ENCODE measurements at regions not wholly inside any gene's neighbourhood (a gene's known extent, or its start where the extent isn't known, plus 50 kb on each side); places are given as distances from the start of the nearest gene placed in this dataset.

DNA sequence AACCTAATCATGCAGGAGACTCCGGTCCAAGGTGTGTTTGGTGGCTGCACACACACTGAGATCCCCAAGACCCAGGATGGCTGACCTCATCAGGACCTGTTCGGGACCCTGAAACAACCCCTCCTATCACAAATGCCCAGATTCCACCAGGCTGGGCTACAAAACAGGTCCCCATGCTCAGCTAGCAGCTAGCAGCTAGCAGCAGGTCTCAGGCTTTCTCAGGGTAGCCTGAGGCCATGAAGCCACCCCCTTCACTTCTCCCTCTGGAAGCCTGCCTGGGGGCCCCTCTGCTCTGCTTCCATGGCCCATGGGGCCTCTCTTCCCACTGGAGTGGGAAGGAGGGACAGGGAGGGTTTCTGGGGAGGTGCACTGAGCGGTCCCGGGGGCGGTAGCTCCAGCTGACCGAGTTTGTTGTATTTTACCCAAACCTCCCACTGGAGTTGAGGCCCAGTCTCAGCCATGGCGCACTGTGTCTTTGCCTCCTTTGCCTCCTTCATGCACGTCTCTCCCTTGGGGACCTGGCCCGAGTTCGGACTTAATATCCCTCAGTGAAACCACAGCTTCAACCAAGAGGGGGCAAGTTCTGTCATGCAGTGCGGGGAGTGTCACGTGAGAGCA is 95.1 kb upstream of the GPR26 start:
- TF ChIP-seq, protein P1, sequence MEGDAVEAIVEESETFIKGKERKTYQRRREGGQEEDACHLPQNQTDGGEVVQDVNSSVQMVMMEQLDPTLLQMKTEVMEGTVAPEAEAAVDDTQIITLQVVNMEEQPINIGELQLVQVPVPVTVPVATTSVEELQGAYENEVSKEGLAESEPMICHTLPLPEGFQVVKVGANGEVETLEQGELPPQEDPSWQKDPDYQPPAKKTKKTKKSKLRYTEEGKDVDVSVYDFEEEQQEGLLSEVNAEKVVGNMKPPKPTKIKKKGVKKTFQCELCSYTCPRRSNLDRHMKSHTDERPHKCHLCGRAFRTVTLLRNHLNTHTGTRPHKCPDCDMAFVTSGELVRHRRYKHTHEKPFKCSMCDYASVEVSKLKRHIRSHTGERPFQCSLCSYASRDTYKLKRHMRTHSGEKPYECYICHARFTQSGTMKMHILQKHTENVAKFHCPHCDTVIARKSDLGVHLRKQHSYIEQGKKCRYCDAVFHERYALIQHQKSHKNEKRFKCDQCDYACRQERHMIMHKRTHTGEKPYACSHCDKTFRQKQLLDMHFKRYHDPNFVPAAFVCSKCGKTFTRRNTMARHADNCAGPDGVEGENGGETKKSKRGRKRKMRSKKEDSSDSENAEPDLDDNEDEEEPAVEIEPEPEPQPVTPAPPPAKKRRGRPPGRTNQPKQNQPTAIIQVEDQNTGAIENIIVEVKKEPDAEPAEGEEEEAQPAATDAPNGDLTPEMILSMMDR (IDR thresholded peaks at IDR 0.05; ENCODE audit: extremely low read depth in 1 of 2, insufficient read depth in 1 of 2, low read depth in 1 of 2, low read length in 2 of 2) = no peak
- TF ChIP-seq EZH2 (IDR thresholded peaks at IDR 0.05; ENCODE audit: borderline replicate concordance, low read depth, low read length, severe bottlenecking) (no peak), POLR2A (IDR thresholded peaks at IDR 0.05; ENCODE audit: low read depth, low read length) (no peak), JUN (IDR thresholded peaks at IDR 0.05; ENCODE audit: borderline replicate concordance, insufficient read depth, insufficient read length, low read depth) (no peak), POLR2AphosphoS5 (IDR thresholded peaks at IDR 0.05; ENCODE audit: insufficient read depth, low read depth, low read length) (no peak), MYC (IDR thresholded peaks at IDR 0.05; ENCODE audit: low read depth, low read length) (no peak)
- TF ChIP-seq, protein P2, sequence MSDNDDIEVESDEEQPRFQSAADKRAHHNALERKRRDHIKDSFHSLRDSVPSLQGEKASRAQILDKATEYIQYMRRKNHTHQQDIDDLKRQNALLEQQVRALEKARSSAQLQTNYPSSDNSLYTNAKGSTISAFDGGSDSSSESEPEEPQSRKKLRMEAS (IDR thresholded peaks at IDR 0.05; ENCODE audit: insufficient read depth, insufficient read length) = no peak
